HepG2 (cell line): ENCODE measurements at regions not wholly inside any gene's neighbourhood (a gene's known extent, or its start where the extent isn't known, plus 50 kb on each side); places are given as distances from the start of the nearest gene placed in this dataset.

Experiments used
- CHD4 ChIP-seq: fragments of 200-600 bp; sonication (generic); IDR thresholded peaks from 2 replicates; pipeline ENCODE4 v1.7.0; 2017; ENCODE audit warnings: mild to moderate bottlenecking, low read length, borderline replicate concordance
- CTCF ChIP-seq: sonication (generic); formaldehyde crosslinking; IDR thresholded peaks from 2 replicates; pipeline ENCODE4 v1.5.0; 2020; ENCODE audit warnings: mild to moderate bottlenecking, missing genetic modification reagents, moderate library complexity
- MATR3 ChIP-seq: sonication (generic); formaldehyde crosslinking; IDR thresholded peaks from 2 replicates; pipeline ENCODE4 v1.4.0; 2020; ENCODE audit warnings: missing genetic modification reagents
- SIN3A ChIP-seq: IDR thresholded peaks from 2 replicates; pipeline ENCODE4 v1.6.1; 2011; ENCODE audit warnings: low read depth, mild to moderate bottlenecking, control low read depth, low read length, borderline replicate concordance
- SP1 ChIP-seq, 2 experiments: fragments of 450-650 bp in 1 of 2; sonication (generic) in 1 of 2; formaldehyde crosslinking in 1 of 2; IDR thresholded peaks; 2 replicates each; pipeline versions ENCODE4 v1.4.0 to v1.6.1; 2016 to 2020; ENCODE audit warnings: missing genetic modification reagents in 1 of 2
- ZBTB7A ChIP-seq: sonication (generic); formaldehyde crosslinking; IDR thresholded peaks from 2 replicates; pipeline ENCODE4 v1.8.0; 2022; ENCODE audit warnings: mild to moderate bottlenecking, missing genetic modification reagents
- ZNF772 ChIP-seq: sonication (generic); formaldehyde crosslinking; IDR thresholded peaks from 2 replicates; pipeline ENCODE4 v1.5.0; 2020; ENCODE audit warnings: mild to moderate bottlenecking, missing genetic modification reagents
- ZSCAN21 ChIP-seq: sonication (generic); formaldehyde crosslinking; IDR thresholded peaks from 2 replicates; pipeline ENCODE4 v1.8.0; 2022; ENCODE audit warnings: mild to moderate bottlenecking, missing genetic modification reagents, moderate library complexity, borderline replicate concordance

GRCh38 chr7:94205529-94205928, 189.2 kb upstream of the COL1A2 start:
- TF ChIP-seq ZSCAN21 (CRISPR knock-in tag) (no peak), ZBTB7A (CRISPR knock-in tag) (no peak), CTCF (CRISPR knock-in tag) (no peak), MATR3 (CRISPR knock-in tag) (no peak), CHD4 (no peak), SIN3A (no peak), SP1 (IDR thresholded peaks at IDR 0.05) (no peak), SP1 (CRISPR knock-in tag; IDR thresholded peaks at IDR 0.05) (no peak), ZNF772 (CRISPR knock-in tag) (no peak)
